ENCODE measurements at regions not wholly inside any gene's neighbourhood (a gene's known extent, or its start where the extent isn't known, plus 50 kb on each side); places are given as distances from the start of the nearest gene placed in this dataset.

GRCh38 chr1:232524056-232524455 lies 105.9 kb downstream of the SIPA1L2 start:
- TF ChIP-seq EZH2phosphoT487 (IDR thresholded peaks at IDR 0.05; ENCODE audit: borderline replicate concordance, low read length) (no peak), CTCF (IDR thresholded peaks at IDR 0.05; ENCODE audit: low read depth, low read length, poor library complexity, severe bottlenecking) (no peak)
- H3K36me3 ChIP-seq (ENCODE audit: control insufficient read depth, low read length), result no peaks in the 10 kb centered on the region
- H3K9me2 ChIP-seq (replicated peaks; ENCODE audit: control insufficient read depth, low read length), result no peaks in the 10 kb centered on the region
- no peaks in the 10 kb centered on the region for H3F3A ChIP-seq (ENCODE audit: control insufficient read depth, insufficient read depth)
- H3K9me3 ChIP-seq (ENCODE audit: control insufficient read depth, insufficient read depth, low read length), result no peaks in the 10 kb centered on the region
- H3K27ac ChIP-seq (ENCODE audit: low read depth, low read length), result no peak overlapping the region
- H3K4me3 ChIP-seq (ENCODE audit: low read length), result no peak overlapping the region
- no peak overlapping the region for H3K4me2 ChIP-seq (ENCODE audit: low read length)
- no peaks in the 10 kb centered on the region for H4K20me1 ChIP-seq (ENCODE audit: control insufficient read depth, insufficient read depth, low read depth, low read length)
- no peaks in the 10 kb centered on the region for H3K27me3 ChIP-seq (ENCODE audit: control insufficient read depth, low read length)
- H3K4me1 ChIP-seq (ENCODE audit: control insufficient read depth, low read length), result no peaks in the 10 kb centered on the region
- no peaks in the 10 kb centered on the region for H3K79me2 ChIP-seq (ENCODE audit: control insufficient read depth, low read length)

- Histone ChIP-seq H3K9me3 (ENCODE audit: control insufficient read depth, insufficient read depth, low read length) (no peaks in the 10 kb centered on the region), H3K4me2 (ENCODE audit: low read length) (no peak overlapping the region), H3K27ac (ENCODE audit: low read depth, low read length) (no peak overlapping the region), H3K79me2 (ENCODE audit: control insufficient read depth, low read length) (no peaks in the 10 kb centered on the region), H3K4me1 (ENCODE audit: control insufficient read depth, low read length) (no peaks in the 10 kb centered on the region), H3K4me3 (ENCODE audit: low read length) (no peak overlapping the region), H3K9me2 (replicated peaks; ENCODE audit: control insufficient read depth, low read length) (no peaks in the 10 kb centered on the region), H4K20me1 (ENCODE audit: control insufficient read depth, insufficient read depth, low read depth, low read length) (no peaks in the 10 kb centered on the region), H3K36me3 (ENCODE audit: control insufficient read depth, low read length) (no peaks in the 10 kb centered on the region), H3K27me3 (ENCODE audit: control insufficient read depth, low read length) (no peaks in the 10 kb centered on the region), H3F3A (ENCODE audit: control insufficient read depth, insufficient read depth) (no peaks in the 10 kb centered on the region)
- TF ChIP-seq CTCF (IDR thresholded peaks at IDR 0.05; ENCODE audit: low read depth, low read length, poor library complexity, severe bottlenecking), result no peak
- TF ChIP-seq EZH2phosphoT487 (IDR thresholded peaks at IDR 0.05; ENCODE audit: borderline replicate concordance, low read length), result no peak
Observed at GRCh38 chr1:232522189-232522588, 107.7 kb downstream of the SIPA1L2 start.

- Histone ChIP-seq H3F3A (ENCODE audit: control insufficient read depth, insufficient read depth) (no peaks in the 10 kb centered on the region), H3K27me3 (ENCODE audit: control insufficient read depth, low read length) (no peaks in the 10 kb centered on the region), H3K79me2 (ENCODE audit: control insufficient read depth, low read length) (no peaks in the 10 kb centered on the region), H3K4me3 (ENCODE audit: low read length) (no peak overlapping the region), H3K9me2 (replicated peaks; ENCODE audit: control insufficient read depth, low read length) (no peaks in the 10 kb centered on the region), H3K9me3 (ENCODE audit: control insufficient read depth, insufficient read depth, low read length) (no peaks in the 10 kb centered on the region), H3K4me1 (ENCODE audit: control insufficient read depth, low read length) (no peaks in the 10 kb centered on the region), H3K36me3 (ENCODE audit: control insufficient read depth, low read length) (no peaks in the 10 kb centered on the region), H4K20me1 (ENCODE audit: control insufficient read depth, insufficient read depth, low read depth, low read length) (no peaks in the 10 kb centered on the region), H3K27ac (ENCODE audit: low read depth, low read length) (no peak overlapping the region), H3K4me2 (ENCODE audit: low read length) (no peak overlapping the region)
- TF ChIP-seq EZH2phosphoT487 (IDR thresholded peaks at IDR 0.05; ENCODE audit: borderline replicate concordance, low read length), result no peak
- TF ChIP-seq CTCF (IDR thresholded peaks at IDR 0.05; ENCODE audit: low read depth, low read length, poor library complexity, severe bottlenecking), result no peak
Observed at GRCh38 chr1:232521660-232522059, 108.3 kb downstream of the SIPA1L2 start.

DNA sequence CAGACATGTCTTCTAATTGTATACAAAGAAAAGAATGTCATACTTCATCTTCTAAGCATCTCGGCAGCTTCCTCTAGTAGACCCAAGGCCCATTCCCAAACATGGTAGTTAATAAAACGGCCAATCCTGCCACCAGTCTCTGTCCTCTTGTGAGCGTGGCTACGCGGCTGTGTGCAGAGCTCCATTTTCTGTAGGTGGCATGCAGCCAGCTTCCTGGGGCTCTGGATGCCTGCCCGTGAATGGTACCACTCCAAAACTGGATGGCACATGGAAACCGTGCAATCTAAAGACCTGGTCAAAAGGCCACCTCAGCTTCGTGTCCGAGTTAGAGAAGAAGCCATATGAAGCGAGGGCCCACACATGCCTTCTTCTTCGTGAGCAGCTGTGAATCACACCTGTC lies 110.7 kb downstream of the SIPA1L2 start:
- no peaks in the 10 kb centered on the region for H3F3A ChIP-seq (ENCODE audit: control insufficient read depth, insufficient read depth)
- no peak overlapping the region for H3K4me2 ChIP-seq (ENCODE audit: low read length)
- H3K9me2 ChIP-seq (replicated peaks; ENCODE audit: control insufficient read depth, low read length), result no peaks in the 10 kb centered on the region
- no peaks in the 10 kb centered on the region for H4K20me1 ChIP-seq (ENCODE audit: control insufficient read depth, insufficient read depth, low read depth, low read length)
- no peak for TF ChIP-seq CTCF (IDR thresholded peaks at IDR 0.05; ENCODE audit: low read depth, low read length, poor library complexity, severe bottlenecking)
- TF ChIP-seq EZH2phosphoT487 (IDR thresholded peaks at IDR 0.05; ENCODE audit: borderline replicate concordance, low read length), result no peak
- no peaks in the 10 kb centered on the region for H3K27me3 ChIP-seq (ENCODE audit: control insufficient read depth, low read length)
- H3K4me3 ChIP-seq (ENCODE audit: low read length), result no peak overlapping the region
- H3K9me3 ChIP-seq (ENCODE audit: control insufficient read depth, insufficient read depth, low read length), result no peaks in the 10 kb centered on the region
- H3K79me2 ChIP-seq (ENCODE audit: control insufficient read depth, low read length), result no peaks in the 10 kb centered on the region
- H3K4me1 ChIP-seq (ENCODE audit: control insufficient read depth, low read length), result no peaks in the 10 kb centered on the region
- no peaks in the 10 kb centered on the region for H3K36me3 ChIP-seq (ENCODE audit: control insufficient read depth, low read length)
- H3K27ac ChIP-seq (ENCODE audit: low read depth, low read length), result no peak overlapping the region

Measured in DOHH2 (cell line).